Left ventricle myocardium superior (tissue), 1 donor: ENCODE measurements at regions not wholly inside any gene's neighbourhood (a gene's known extent, or its start where the extent isn't known, plus 50 kb on each side); places are given as distances from the start of the nearest gene placed in this dataset.

ENCODE experiments used
- ATAC-seq: fragments of 200-7000 bp; cut with Tn5 transposase; one replicate; pipeline ENCODE4 v1.9.1; 2020; ENCODE audit warnings: mild to moderate bottlenecking, moderate library complexity
- DNase-seq: peaks from one replicate; pipeline ENCODE4 v3.0.0-alpha.2; 2020
- intact Hi-C: fragments of 100-400 bp; cut with micrococcal nuclease; formaldehyde crosslinking; loops from one replicate; pipeline ENCODE4 v1.11.0; 2022
- donor health status: DM: no; HTN: yes; CAD: no; lungs with severe emphysema.

DNA sequence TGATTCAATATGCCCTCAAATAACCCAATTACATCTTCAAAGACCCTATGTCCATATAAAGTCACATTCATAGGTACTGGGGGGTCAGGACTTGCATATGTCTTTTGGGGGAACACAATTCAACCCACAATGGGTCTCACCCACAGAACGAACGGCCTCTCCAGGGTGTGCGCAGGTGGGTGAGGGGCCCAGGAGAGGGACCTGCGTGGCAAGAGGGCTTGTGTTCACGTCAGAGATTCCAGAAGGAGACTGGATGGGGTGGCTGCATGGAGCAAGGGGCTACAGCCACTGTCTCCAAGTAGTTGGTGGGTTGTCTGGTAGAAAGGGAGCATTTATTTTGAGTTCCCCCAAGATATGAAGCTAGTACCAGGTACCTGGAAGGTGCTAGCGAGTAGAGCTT is 212.2 kb downstream of the SEC14L1 start:
- ATAC-seq = no peak
- no peak for DNase-seq
- intact Hi-C loops = no loop called here

DNA sequence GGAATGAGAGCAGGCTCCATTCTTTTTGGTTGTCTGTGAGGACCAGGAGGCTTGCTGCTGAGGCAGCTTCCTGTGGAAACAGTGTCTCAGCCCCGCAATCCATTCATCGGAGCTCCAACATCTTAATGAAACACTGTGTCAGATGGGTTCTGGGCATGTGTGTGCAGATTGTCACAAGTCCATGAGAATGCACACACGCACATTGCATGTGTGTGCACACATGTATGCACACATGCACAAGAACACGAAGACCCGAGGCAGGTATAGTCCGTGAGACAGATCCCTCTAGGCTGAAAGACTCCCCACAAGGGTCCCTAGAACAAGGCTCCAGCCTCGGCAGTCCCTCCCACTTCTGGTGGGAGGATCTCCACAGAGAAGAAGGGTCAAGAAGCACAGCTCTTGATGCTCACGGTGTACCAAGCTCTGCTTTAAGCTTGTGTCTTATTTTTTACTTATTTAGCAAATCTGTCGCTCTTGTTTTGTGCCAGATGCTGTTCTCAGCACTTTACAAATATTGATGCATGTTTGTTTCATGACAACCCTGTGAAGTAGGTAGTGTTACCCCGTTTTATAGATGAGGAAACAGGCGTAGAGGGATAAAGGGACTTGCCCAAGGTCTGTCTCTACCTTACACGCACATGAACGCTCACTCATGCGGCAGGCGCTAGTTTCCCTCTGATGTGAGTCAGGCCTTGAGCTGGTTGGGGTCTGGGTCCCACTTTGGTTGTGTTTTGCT is 213.1 kb downstream of the SEC14L1 start:
- intact Hi-C loops = no loop called here
- DNase-seq (no peak), ATAC-seq (no peak)

DNA sequence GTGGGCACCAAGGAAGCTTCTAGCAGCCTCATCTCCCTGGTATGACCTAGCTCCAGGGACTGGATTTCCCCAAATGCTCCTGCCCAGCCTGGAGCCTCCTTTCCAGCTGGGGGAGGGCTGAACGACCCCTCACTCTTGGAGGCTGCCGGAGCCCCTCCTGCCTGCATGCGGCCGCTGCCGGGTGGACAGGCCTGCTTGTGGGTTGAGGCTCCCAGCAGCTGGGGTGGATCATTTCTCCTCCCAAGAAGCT is 213.6 kb downstream of the SEC14L1 start:
- ATAC-seq = no peak
- DNase-seq = no peak
- intact Hi-C loops = no loop called here

DNA sequence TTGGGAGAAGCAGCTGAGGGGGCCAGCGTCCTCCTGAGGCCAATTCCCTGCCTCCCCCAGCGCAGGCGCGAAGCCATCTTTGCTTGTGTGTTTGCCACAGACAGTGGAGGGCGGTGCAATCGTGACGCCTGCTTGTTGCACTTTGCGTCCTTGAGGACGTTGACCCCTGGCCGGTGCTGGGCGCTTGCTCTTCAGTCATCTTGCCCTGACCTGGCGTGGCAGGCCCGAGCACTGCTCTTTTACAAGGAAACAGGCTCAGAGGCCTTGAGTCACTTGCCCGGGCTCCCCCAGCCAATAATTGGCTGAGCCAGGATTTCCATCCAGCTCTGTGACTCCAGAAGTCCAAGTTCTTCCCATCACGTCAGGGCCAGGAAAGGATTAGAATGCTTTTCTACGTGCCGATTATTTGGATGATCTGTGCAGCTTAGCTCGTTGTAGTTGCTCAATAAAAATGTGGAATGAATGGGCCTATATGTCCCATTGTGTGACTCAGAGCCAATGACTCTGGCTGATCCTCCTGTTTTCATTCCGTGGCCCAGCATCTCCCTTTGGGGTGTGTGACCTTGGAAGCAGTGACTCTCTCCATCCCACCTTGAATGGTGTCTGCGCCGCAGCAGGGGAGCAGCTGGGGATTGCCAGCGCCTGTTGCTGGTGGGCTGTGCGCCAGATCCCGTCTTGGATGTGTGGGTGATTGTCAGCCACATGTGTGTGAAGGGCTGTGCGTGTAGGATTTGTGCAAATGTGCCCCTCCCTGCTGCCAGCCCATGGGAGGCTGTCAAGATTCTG is 214.1 kb downstream of the SEC14L1 start:
- DNase-seq (peak; percentile 84), ATAC-seq (peak; percentile 51)
- intact Hi-C loops = no loop called here

DNA sequence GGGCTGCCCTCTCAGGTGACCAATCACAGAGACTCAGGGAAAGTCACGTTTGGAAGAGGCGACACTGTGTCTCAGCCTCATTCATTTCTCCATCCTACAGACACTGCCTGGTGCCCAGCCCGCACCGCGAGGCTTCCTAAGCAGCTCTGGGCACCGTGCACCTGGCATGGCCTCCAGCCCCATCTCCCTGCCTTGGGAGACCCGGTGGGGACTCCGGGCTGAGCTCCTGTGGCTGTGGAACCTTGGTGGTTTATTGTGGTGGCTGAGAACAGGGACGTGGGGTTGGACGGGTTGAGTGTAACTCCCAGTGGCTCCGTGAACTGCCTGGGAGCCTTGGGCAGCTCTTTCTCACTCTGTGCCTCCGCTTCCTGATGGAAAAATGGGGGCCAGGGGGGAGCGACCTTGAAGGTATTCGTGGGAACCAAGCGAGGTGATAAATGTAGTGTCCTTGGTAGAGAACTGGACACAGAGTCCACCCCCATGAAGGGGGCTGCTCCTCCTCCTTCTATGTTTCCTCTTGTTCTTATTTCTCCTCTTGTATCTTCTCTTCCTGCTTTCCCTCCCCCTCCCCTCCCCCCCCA is 215.4 kb downstream of the SEC14L1 start:
- DNase-seq = no peak
- intact Hi-C loops = no loop called here
- ATAC-seq = no peak

DNA sequence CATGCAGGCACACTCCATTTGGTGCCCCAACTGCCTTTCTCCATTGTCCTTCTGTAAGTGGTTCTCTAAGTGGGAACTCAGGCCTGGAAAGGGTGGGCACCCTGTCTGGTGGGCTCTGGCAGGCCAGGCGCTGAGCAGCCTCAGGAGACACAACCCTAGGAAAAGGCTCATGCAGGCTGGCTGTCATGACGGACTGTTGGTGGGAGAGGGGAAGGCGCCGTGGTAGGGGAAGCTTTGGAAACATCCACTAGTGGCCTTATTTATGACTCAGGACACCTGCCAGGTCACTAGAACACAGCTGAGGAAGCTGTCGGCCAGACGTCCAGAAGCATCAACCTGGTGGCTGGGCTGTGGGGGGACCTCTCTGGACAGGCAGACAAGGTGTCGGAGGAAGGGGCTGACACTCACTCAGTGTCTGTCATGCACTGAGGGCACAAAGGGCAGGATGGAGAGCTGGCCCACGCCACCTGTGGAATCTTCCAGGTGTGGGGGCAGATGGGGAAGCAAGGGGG is 216.0 kb downstream of the SEC14L1 start:
- intact Hi-C loops = no loop called here
- no peak for DNase-seq
- ATAC-seq = no peak

DNA sequence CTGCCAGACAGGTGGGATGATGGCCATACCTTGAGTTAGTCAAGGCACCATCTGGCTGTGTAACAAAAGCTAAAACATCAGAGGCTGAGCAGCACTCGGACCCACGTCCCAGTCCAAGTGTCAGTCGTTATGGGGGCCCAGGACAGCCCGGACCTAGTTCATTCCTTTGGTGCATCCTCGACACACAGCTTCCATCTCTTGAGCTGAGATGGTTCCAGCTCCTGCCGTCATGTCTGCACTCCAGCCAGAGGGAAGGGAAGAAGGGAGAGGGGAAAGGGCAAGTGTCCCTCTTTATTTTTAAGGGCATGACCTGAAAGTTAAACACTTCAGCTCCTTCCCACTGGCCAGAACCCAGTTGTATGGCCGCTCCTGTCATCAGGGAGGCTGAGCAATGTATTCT is 218.0 kb downstream of the SEC14L1 start:
- intact Hi-C loops = no loop called here
- no peak for DNase-seq

DNA sequence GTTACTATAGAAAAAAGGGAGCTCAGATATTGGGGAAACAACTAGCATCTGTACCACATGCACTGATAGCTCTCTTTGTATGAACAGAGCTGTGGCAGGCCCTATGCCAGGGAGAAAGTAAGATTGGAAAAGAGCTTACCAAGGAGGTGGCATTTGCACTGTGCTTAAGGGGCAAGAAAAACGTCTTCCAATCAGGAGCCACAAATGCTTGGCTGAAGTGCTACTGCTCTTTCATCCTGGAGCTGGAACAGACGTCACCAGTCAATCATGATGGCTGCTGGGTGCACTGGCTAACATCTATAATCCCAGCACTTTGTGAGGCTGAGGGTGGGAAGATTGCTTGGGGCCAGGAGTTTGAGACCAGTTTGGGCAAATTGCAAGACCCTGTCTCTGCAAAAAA is 218.5 kb downstream of the SEC14L1 start:
- DNase-seq (no peak), ATAC-seq (no peak)
- intact Hi-C loops = no loop called here

More for the DNA sequence above, 218.0 kb downstream of the SEC14L1 start:
- no peak for ATAC-seq

DNA sequence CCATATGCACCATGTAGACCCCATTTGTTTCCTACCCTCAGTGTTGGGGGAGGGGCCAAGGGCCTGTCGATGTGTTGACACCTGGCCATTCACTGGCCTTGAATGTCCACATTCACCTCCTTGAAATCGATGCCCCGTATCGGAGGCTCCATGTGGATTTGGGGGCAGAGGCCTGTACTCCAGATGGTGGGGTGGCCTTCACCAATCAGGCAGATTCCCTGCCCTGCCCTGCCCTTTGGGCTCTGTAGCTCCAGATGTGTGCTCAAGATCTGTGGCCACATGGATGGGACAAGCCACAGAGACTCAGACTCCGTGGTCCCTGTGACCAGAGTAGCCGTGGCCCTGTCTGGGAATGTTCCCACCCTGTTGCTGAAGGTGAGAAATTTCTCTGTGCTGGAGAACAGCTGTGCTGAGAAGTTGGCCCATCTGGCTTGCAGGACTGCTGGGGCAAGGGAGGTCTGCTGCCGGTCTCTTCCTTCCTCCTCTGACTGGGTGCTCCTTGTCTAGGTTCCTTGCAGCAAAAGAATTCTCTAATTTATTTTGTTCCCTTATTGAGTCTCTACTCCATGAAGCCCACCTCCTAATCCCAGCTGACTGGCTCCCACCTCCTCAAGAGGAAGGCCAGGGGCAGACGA is 221.3 kb downstream of the SEC14L1 start:
- intact Hi-C loops = no loop called here
- ATAC-seq = no peak
- DNase-seq = no peak

DNA sequence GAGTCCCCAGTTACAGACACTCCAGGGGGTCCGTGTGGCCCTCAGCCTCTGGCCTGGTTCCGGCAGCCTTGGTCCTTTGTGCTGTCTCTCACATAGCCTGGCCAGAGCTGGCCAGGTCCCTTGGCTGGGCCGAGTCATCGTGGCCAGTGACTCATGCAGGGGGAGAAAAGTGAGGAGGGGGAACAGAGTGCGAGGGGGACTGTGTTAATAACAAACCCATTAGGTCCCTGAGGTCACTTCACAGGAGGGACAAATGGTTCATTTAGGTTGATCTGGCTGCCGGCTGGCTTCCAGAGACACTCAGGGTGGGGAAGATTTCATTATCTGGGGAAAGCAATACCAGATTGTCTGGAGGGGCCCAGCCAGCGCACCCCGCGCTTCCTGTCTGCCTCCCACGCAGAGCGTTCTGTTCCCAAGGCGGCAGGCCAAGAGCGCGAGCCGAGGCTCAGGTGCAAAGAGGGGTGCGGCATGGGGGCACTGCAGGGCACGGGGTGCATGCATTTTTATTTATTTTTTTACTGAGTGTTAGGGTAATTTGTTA is 223.1 kb downstream of the SEC14L1 start:
- ATAC-seq (peak; percentile 52), DNase-seq (peak; percentile 71)
- intact Hi-C loops = no loop called here

DNA sequence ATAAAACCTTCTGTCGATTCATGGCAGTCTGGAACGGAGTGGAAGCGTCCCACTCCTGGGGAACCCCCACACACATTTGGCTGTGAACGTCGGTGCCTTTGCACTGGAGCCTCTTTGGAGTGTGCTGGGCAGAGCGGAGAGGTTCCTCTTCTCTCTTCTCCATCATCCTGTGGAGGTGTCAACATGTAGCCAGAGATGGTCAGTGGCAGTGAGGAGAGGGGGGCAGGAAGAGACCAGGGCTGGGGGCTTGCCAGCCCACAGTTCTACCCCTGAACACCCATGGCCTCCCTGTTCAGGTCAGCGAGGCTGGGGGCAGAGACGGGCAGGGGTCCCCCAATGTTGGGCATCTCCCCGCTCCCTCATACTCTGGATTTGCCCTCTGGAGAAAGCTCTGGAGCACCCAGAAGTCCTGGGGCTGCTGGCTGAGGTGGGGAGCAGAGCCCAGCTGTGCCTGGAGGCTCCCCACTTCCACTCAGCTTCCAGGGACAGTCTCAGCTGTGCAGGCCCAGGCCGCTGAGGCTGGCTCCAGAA is 223.7 kb downstream of the SEC14L1 start:
- ATAC-seq (peak; percentile 2), DNase-seq (no peak)
- intact Hi-C loops = no loop called here

DNA sequence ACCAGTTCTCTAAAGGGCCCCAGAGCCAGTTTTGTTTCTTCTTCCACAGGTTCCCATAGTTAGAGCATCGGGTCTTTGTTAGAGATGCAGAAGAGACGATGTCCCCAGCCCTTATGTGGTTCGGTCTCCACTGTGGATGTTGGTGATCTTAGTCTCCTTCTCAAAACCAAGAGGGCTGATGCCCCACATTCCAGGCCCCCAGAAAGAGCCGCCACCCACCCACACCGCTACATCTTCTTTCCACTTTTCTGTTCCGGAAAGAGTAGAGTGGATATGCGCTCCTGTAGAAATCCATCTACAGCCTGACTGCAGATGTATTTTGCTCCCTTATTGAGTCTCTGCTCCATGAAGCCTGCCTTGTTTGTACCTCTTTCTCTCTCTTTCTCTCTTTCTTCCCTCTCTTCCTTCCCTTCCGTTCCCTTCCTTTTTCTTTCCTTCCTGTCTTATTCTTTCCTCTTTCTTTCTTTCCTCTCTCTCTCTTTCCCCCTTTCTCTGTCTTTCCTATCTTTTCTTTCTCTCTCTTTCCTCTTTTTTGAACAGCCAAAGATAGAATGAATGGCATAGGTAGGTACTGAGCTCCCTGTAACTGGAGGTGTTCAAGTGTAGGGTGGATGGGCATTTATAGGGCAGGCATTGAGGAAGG is 224.3 kb downstream of the SEC14L1 start:
- intact Hi-C loops = no loop called here
- DNase-seq = no peak
- ATAC-seq = no peak

DNA sequence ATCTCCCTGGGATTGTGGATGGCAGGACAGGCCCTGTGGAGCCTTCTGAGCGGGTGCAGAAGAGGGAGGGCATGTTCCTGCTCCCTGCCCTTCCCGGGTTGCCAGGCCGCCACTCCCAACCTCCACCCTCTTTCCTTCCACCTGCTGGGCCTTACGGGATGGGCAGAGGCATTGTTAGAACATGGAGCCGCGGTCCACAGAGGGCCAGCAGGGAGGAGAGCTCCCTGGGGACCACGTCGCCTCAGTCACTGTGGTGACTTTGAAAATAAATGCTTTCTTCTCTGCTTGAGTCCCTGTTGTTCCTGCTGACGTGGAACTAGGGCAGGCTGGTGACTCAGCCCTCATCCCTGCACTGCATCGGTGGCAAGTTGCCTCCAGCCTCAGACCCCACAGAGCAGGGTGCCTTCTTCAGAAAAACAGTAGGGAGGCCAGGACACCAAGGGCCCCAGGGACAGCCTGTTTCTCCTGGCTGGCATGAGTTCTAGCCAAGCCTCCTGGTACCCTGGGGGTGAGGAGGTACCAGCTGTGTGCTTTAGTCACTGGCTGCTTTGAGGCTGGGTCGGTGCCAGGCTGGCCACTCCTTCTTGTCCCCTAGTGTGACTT is 224.9 kb downstream of the SEC14L1 start:
- DNase-seq (peak; percentile 65), ATAC-seq (peak; percentile 67)
- intact Hi-C loops = no loop called here

DNA sequence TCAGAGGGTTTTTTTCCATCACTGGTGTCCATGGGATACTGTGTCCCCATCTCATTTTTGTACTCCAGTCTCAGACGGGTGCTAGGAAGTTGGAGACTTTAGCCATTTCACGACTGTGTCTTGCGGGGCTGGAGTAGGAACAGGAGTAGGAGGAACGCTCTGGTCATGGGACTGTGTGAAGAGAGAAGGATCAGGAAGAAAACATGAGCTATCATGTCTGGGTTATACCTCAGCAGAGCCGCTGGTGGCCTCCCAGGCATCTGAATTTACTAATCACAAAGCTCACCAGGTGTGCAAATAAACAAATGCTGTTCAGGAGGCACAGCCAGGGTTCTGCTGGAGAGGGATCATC is 225.4 kb downstream of the SEC14L1 start:
- intact Hi-C loops = no loop called here
- ATAC-seq (no peak), DNase-seq (no peak)

DNA sequence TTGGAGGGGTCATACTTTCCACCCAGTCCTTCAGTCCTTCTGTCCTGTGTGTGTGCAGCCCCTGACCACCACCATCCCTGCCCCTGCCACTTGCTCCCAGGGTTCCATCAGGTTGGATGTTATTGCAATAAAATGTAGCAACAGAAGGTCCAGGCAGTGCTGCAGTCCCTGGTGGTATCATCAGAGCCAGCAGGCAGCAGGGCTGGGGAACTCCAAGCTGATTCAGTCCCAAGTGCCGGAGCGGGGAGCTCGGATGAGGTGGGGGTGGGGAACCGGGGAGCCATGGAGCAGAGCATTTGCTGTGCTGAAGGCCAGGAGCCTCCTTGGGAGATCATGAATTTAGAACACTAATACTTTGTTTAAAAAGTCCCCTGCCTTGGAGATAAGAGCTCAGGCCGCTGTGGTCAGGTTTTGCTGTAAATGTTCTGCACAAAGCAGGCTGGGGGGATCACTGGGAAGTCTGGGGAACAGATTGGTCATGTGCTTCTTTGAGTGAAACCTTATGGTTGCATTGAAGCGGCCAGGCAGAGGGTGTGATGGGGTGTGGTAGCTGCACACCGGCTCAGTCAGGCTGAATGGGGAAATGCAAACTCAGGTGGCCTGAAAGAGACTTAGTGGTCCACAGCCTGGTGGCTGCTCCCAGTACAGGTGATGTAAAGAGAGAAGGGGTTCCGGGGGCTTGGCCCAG is 225.9 kb downstream of the SEC14L1 start:
- no peak for DNase-seq
- peak; percentile 26 for ATAC-seq
- intact Hi-C loops = no loop called here

DNA sequence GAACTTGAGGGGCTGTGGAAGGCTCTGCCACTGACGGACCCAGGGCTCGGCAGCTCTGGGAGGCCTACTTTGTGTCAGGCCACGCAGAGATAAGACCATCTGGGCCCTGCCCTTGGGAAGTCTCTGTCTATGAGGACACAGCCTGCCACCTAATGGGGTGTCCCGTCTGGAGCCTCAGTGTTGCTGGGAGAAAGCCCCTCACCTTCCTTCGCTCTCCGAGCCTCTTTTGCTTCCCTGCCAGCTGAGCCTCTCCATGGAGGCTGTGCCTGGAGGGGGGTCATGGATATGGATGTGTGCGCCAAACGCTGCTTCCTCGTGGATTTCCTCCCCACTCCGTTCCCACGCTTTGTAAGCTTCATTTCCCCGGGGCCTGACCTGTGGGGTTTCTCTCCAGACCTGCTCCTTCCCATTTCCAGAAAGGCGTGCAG is 228.8 kb downstream of the SEC14L1 start:
- intact Hi-C loops = no loop called here
- ATAC-seq = no peak
- peak; percentile 26 for DNase-seq

DNA sequence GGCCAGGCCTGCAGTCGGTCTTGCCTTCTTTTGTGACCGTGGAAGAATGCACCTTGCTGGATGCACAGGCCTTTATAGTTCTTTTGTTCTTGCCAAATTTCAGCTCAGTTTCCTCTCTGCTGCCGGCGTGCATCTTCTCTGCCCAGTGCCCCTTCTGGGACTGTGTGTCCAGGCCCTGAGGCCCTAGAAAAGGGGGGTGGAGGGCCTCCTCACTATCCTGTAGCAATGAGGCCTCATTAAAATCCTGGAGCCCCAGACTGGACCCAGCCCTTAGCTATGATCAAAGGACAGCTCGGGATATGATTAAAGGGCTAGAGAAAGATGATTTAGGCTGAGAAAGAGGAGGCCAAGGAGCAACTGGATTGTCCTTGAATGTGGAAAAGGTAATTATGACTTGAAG is 229.8 kb downstream of the SEC14L1 start:
- intact Hi-C loops = no loop called here
- no peak for ATAC-seq
- DNase-seq = peak; percentile 23
